Fibroblast of the aortic adventitia (primary cell): ENCODE measurements at regions not wholly inside any gene's neighbourhood (a gene's known extent, or its start where the extent isn't known, plus 50 kb on each side); places are given as distances from the start of the nearest gene placed in this dataset.

Source experiments
- DNase-seq: peaks from one replicate; pipeline ENCODE4 v3.0.0-alpha.2; 2010; ENCODE audit warnings: low read depth
- H3K4me3 ChIP-seq: 2 replicates; pipeline ENCODE4 v1.5.1; 2011; ENCODE audit warnings: low read depth, mild to moderate bottlenecking, control low read depth, low read length, moderate library complexity
- TF ChIP-seq, protein P1 (sequence below): IDR thresholded peaks from 2 replicates; pipeline ENCODE4 v1.5.1; 2011; ENCODE audit warnings: mild to moderate bottlenecking, low read length, control low read depth, inconsistent platforms; ENCODE audit not compliant: insufficient read depth

- H3K4me3 ChIP-seq: no peak overlapping the region
- TF ChIP-seq, protein P1, sequence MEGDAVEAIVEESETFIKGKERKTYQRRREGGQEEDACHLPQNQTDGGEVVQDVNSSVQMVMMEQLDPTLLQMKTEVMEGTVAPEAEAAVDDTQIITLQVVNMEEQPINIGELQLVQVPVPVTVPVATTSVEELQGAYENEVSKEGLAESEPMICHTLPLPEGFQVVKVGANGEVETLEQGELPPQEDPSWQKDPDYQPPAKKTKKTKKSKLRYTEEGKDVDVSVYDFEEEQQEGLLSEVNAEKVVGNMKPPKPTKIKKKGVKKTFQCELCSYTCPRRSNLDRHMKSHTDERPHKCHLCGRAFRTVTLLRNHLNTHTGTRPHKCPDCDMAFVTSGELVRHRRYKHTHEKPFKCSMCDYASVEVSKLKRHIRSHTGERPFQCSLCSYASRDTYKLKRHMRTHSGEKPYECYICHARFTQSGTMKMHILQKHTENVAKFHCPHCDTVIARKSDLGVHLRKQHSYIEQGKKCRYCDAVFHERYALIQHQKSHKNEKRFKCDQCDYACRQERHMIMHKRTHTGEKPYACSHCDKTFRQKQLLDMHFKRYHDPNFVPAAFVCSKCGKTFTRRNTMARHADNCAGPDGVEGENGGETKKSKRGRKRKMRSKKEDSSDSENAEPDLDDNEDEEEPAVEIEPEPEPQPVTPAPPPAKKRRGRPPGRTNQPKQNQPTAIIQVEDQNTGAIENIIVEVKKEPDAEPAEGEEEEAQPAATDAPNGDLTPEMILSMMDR: no peak
- no peak for DNase-seq
Observed at GRCh38 chr3:157662171-157662570, 159.0 kb upstream of the VEPH1 start.

- no peak for DNase-seq
- TF ChIP-seq, protein P1: no peak
- no peak overlapping the region for H3K4me3 ChIP-seq
Observed at GRCh38 chr3:157660847-157661246, 157.6 kb upstream of the VEPH1 start.

DNA sequence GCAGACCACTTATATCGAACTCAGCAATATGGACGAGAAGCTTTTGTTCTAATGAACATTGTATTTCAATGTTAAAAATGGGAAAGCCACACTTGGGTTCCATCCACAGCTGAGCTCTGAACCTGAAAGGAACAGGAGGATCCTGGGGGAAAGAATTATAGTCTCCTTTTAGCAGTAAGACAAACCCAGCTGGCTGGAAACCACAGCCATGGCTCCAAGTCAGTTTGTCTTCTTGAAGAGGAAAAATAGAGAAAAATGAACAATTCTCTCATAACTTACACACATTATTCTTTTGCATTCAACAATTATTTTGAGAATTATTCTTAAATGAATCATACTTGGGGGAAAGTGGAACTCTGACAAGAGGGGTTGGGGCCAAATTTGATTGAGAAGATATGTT lies 149.2 kb upstream of the VEPH1 start:
- TF ChIP-seq, protein P1: no peak
- DNase-seq: no peak

DNA sequence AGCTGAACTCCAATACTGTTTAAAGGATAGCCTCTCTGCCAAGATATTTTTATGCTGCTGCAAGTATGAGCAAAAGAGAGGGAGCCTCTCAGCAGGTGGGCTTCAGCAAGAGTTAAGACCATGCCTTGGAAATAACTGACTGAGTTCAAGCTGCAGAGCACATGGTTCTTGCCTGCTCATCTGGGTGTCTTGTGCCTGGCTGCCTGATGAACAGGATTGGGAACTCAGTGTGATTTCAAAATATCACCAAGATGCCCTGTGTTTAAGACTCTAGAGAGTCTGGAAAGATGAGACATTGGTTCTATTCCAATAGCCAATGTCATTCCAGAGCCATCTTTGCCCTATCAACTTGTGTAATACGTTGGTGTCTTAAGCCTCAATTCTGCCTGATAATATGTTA lies 147.5 kb upstream of the VEPH1 start:
- no peak overlapping the region for H3K4me3 ChIP-seq
- DNase-seq: no peak
- TF ChIP-seq, protein P1: no peak

More for the DNA sequence above, 149.2 kb upstream of the VEPH1 start:
- no peak overlapping the region for H3K4me3 ChIP-seq

DNA sequence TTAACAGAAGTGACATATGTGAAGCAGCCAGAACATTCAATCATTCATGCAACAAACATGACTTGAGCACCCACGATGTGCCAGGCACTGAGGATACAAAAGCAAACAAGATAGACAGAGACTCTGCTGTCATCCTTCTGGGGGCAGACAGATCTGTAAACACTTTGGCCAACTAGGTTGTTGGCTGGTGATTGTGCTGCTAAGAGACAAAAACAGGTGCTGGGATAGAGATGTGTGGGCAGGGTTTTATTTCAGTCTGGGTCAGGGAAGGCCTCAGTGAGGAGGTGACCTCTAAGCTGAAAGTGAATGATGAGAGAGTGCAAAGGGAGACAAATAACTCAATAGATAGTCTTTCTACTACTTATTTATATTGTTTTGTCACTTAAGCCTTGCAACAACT lies 147.0 kb upstream of the VEPH1 start:
- TF ChIP-seq, protein P1: no peak
- no peak for DNase-seq
- H3K4me3 ChIP-seq: no peak overlapping the region

- H3K4me3 ChIP-seq: no peak overlapping the region
- no peak for DNase-seq
- TF ChIP-seq, protein P1: no peak
Observed at GRCh38 chr3:157649511-157649910, 146.3 kb upstream of the VEPH1 start.

GRCh38 chr3:157647820-157648219 lies 144.6 kb upstream of the VEPH1 start:
- TF ChIP-seq, protein P1: no peak
- no peak overlapping the region for H3K4me3 ChIP-seq
- DNase-seq: no peak
